ENCODE measurements at regions not wholly inside any gene's neighbourhood (a gene's known extent, or its start where the extent isn't known, plus 50 kb on each side); places are given as distances from the start of the nearest gene placed in this dataset.

- TF ChIP-seq POLR2AphosphoS5 (IDR thresholded peaks at IDR 0.05; ENCODE audit: borderline replicate concordance, low read depth, low read length) (no peak), EZH2 (IDR thresholded peaks at IDR 0.05) (no peak), FOXP2 (optimal IDR thresholded peaks at IDR 0.05; ENCODE audit: control extremely low read depth, extremely low read length, insufficient read depth) (no peak)
These were observed 281.2 kb upstream of the DEFB112 start for GRCh38 chr6:50330963-50331362.
